Epidermal melanocyte (primary cell): ENCODE measurements at regions not wholly inside any gene's neighbourhood (a gene's known extent, or its start where the extent isn't known, plus 50 kb on each side); places are given as distances from the start of the nearest gene placed in this dataset.
"Not testable (repeated sequence)": the region's sequence is repeated elsewhere in the genome, so short reads cannot be mapped to it uniquely, and the experiment has no call there.

Experiments
- DNase-seq: peaks from one replicate; pipeline ENCODE4 v3.0.0; 2011; ENCODE audit warnings: low spot score; ENCODE audit not compliant: insufficient read length

GRCh38 chr22:25281675-25282345 is 62.4 kb downstream of the CRYBB2 start:
- no peak for DNase-seq

- no peak for DNase-seq
Observed at GRCh38 chr22:25282346-25282670, 62.9 kb downstream of the CRYBB2 start.

DNA sequence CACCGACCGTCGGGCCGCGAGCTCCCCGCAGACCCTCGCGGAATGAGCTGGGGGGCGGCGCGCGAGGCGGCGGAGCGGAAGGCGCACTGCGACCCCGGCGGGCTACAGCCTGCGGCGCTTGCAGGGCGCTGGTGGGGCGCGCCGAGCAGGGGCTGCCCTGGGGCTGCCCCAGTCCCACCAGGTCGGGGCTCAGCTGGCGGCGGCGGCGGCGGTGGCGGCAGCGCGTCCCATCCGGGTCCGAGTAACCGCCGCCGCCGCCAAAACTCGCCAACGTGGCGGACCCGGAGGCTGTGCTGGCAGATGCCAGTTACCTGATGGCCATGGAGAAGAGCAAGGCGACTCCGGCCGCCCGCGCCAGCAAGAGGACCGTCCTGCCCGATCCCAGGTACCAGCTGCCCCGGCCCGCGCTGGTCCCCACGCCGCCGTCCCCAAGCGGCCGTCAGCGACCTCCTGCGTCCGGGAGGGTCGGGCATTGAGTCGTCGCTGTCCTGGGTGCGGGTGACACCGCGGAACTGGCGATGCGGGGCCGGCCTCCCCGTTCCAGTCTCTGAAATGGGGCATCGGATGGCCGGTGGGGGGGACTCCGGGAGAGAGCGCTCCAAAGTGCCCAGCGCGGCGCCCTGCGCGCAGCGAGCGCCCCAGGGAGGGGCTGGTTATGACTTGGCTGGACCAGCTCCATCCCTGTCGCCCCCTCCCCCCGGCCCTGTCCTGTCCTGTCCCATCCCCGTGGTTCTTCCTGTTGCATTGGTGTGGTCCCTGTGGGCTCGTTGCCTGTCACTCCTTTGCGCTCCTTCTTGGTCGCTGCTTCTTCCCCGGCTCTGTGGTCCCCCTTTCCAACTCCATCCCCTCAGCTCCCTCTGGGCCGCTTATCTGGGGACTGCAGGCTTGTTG is 63.5 kb downstream of the CRYBB2 start:
- no peak for DNase-seq

- not testable (repeated sequence) for DNase-seq
Observed at GRCh38 chr22:25288481-25288880, 69.0 kb downstream of the CRYBB2 start.

GRCh38 chr22:25301912-25302311 is 82.5 kb downstream of the CRYBB2 start:
- DNase-seq: not testable (repeated sequence)

GRCh38 chr22:25309586-25309985 is 90.1 kb downstream of the CRYBB2 start:
- DNase-seq: not testable (repeated sequence)

DNA sequence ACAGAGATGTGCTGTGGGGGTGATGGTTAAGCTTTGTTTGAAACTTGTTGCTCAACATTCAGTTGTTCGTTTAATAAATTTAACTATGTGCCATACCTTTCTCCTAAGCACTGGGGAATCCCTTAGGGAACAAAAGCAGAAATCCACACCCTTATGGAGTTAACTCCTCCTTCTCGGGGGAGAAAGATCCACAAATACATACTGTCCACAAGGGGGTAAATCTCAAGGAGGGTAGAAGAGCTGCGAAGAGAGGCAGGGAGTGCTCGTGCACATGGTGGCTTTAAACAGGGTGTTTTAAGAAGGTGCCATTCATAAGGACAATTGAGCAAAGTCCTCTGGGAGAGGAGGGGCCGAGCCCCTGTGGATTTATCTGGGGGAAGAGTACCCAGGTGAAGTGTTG is 92.5 kb downstream of the CRYBB2 start:
- DNase-seq: not testable (repeated sequence)

- DNase-seq: no peak
Observed at GRCh38 chr22:25318081-25318823, 98.8 kb downstream of the CRYBB2 start.

DNA sequence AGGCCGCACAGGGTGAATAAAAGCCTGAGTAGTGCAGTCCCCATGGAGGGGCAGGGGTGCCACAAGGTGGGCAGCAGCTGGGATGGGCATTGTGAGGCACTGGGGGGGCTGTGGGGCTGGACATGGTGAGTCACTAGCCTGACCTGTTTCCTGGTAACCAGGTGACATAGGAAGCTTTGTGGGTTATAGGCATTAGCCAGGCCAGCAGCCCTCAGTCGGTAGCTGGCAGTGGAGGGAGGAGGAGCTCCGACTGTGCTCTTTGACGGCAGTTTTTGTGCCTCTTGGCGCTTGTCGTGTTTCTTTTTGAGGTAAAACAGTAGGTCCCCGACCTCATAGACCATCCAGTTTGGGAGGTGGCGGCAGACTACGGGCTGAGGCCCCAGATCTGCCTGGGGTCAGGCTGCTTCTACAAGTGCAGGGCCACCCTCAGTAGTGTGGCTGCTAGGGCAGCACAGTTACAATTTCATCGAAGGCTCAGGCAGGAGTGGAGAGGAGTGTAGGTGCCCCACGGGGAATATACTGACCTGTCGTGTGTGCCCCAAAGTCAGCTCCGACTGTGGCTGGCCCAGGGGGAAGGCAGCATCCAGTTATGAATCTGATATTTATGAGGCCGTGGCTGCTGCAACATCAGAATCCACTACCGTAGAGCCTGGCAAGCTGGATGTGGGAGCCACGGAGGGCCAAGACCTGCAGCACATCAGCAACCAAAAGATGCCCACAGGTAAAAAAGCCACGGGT is 107.7 kb downstream of the CRYBB2 start:
- no peak for DNase-seq

DNA sequence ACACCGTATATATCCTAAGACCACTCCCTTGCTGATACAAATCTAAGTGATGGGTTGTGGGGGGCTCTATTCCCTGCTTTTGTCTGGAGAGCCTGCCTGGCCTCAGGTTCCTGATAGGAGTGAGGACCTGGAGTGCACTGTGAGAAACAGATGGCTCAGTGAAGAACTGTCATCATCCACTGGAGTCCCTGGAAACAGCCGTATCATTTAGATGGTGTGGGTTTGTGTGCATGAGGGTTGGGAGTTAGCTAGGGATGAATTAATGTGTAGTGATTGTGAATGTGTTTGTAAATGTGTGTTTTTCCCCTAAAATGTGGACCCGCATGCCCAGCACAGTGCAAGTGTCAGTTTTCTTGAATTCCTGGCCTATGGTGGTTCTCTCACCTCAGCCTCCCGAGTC is 111.6 kb downstream of the CRYBB2 start:
- DNase-seq: no peak

- DNase-seq: not testable (repeated sequence)
Observed at GRCh38 chr22:25331911-25332310, 112.5 kb downstream of the CRYBB2 start.

DNA sequence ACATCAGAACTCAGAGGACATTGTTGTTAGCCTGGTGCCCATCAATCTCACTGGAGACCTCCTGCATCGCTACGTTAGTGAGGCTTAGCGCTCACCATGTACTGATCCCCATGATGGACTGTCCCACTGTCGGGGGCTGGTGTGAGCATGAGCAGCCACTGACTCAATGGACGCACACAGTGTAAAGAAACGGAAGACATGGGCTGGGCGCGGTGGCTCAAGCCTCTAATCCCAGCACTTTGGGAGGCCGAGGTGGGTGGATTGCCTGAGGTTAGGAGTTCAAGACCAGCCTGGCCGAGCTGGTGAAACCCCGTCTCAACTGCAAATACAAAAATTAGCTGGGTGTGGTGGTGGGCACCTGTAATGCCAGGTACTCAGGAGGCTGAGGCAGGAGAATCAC is 112.9 kb downstream of the CRYBB2 start:
- no peak for DNase-seq

DNA sequence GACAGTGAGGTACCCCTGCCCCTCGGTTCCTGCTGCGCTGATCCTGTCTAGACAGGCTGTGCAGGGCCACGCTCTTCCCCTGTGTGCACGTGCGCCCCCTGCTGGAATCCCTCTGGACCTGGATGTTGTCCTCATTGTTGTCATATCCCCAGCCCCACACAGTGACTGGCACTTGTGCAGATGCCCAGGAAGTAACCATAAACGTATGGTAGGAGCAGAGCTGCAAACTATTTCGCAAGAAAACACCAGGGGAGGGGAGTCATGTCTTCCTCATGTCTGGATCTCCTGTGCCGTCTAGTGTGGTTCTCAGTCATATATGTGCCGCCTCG is 114.7 kb downstream of the CRYBB2 start:
- no peak for DNase-seq

- not testable (repeated sequence) for DNase-seq
Observed at GRCh38 chr22:25334631-25335030, 115.2 kb downstream of the CRYBB2 start.

- not testable (repeated sequence) for DNase-seq
Observed at GRCh38 chr22:25335276-25335675, 115.8 kb downstream of the CRYBB2 start.

DNA sequence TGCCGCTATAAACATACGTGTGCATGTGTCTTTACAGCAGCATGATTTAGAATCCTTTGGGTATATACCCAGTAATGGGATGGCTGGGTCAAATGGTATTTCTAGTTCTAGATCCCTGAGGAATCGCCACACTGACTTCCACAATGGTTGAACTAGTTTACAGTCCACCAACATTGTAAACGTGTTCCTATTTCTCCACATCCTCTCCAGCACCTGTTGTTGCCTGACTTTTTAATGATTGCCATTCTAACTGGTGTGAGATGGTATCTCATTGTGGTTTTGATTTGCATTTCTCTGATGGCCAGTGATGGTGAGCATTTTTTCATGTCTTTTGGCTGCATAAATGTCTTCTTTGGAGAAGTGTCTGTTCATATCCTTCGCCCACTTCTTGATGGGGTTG is 121.1 kb downstream of the CRYBB2 start:
- DNase-seq: not testable (repeated sequence)

DNA sequence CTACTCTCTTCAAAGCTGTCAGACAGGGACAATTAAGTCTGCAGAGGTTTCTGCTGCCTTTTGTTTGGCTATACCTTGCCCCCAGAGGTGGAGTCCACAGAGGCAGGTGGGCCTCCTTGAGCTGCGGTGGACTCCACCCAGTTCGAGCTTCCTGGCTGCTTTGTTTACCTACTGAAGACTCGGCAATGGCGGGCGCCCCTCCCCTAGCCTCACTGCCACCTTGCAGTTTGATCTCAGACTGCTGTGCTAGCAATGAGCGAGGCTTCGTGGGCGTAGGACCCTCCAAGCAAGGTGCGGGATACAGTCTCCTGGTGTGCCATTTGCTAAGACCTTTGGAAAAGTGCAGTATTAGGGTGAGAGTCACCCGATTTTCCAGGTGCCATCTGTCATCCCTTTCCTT is 124.9 kb downstream of the CRYBB2 start:
- DNase-seq: not testable (repeated sequence)

DNA sequence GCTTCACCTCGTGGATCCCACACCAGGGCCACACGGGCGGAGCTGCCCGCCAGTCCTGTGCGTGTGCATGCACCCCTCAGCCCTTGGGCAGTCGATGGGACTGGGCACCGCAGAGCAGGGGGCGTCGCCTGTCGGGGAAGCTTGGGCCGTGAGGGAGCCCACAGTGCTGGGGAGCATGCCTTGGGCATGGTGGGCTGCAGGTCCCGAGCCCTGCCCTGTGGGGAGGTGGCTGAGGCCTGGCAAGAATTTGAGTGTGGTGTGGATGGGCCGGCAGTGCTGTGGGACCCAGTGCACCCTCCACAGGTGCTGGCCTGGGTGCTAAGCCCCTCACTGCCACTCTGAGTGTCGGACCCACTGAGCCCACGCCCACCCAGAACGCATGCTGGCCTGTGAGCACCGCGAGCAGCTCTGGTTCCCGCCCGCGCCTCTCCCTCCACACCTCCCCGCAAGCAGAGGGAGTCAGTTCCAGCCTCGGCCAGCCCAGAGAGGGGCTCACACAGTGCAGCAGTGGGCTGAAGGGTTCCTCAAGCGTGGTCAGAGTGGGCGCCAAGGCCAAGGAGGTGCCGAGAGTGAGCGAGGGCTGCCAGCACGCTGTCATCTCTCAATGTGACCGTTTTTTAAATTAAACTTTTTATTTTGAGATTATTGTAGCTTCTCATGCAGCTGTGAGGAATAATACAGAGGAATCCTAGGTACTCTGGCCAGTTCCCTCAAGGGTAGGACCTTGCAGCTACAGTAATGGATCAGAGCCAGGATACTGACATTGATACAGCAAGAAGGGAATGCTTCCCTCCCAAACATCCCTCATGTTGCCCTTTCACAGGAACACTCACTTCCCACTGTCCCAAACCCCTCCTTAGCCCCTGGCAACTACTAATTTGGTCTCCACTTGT is 127.7 kb downstream of the CRYBB2 start:
- DNase-seq: no peak

- DNase-seq: no peak
Observed at GRCh38 chr22:25347752-25348102, 128.3 kb downstream of the CRYBB2 start.

DNA sequence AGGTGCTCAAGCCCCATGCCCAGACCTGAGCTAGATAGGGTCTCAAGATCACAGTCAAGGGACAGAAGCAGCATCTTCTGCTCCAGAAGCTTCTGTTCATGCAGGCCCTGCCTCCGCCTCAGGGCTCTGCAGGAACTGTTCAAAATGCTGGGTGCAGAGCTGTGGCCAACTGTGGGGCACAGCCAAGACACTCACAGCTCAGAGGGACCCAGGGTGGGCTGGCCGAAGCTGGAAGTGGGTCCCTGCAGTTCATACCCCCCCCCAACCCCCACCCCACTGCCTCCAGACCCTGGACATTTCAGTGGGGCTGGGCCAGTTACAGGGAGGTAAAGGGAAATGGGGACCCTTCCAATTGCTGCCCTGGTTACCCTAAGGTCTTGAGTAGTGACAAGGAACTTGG is 129.0 kb downstream of the CRYBB2 start:
- DNase-seq: no peak

DNA sequence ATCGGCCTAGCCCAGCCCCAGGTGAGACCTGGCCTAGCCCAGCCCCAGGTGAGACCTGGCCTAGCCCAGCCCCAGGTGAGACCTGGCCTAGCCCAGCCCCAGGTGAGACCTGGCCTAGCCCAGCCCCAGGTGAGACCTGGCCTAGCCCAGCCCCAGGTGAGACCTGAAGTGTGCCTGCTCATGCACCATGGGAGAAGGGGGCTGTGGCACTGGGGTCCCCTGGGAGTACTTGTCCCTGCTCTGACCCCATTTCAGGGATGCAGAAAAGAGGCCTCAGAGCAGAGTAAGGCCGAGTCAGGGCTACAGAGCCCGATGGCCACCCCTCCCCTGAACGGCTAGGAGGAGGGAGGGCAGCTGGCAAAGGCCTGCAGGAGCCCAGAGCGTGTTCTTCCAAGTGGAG is 129.6 kb downstream of the CRYBB2 start:
- not testable (repeated sequence) for DNase-seq
